GM23338 (cell line): ENCODE measurements at regions not wholly inside any gene's neighbourhood (a gene's known extent, or its start where the extent isn't known, plus 50 kb on each side); places are given as distances from the start of the nearest gene placed in this dataset.

ENCODE experiments used
- ATAC-seq: fragments of 200-7000 bp; cut with Tn5 transposase; 3 replicates; pipeline ENCODE4 v1.9.1; 2020
- DNase-seq: peaks from one replicate; pipeline ENCODE4 v3.0.0-alpha.2; 2015; ENCODE audit warnings: low spot score
- H2AFZ ChIP-seq: fragments of 200-600 bp; sonication (generic); 2 replicates; pipeline ENCODE4 v1.8.0; 2016; ENCODE audit warnings: antibody characterized with exemption, mild to moderate bottlenecking, moderate library complexity
- H3F3A ChIP-seq: fragments of 200-600 bp; sonication (generic); replicated peaks from 2 replicates; pipeline ENCODE4 v1.8.0; 2017; ENCODE audit warnings: antibody characterized with exemption, mixed run types, low read depth
- H3K27ac ChIP-seq: fragments of 200-600 bp; sonication (generic); 2 replicates; pipeline ENCODE4 v1.6.1; 2016; ENCODE audit warnings: low read depth
- H3K27me3 ChIP-seq: fragments of 200-600 bp; sonication (generic); 2 replicates; pipeline ENCODE4 v1.8.0; 2016; ENCODE audit warnings: mild to moderate bottlenecking, mixed run types, moderate library complexity; ENCODE audit not compliant: insufficient read depth
- H3K36me3 ChIP-seq: fragments of 200-600 bp; sonication (generic); 2 replicates; pipeline ENCODE4 v1.8.0; 2016; ENCODE audit warnings: mild to moderate bottlenecking; ENCODE audit not compliant: insufficient read depth
- H3K4me1 ChIP-seq: fragments of 200-600 bp; sonication (generic); 2 replicates; pipeline ENCODE4 v1.8.0; 2016; ENCODE audit warnings: mild to moderate bottlenecking, moderate library complexity; ENCODE audit not compliant: insufficient read depth
- H3K4me2 ChIP-seq: fragments of 200-600 bp; sonication (generic); 2 replicates; pipeline ENCODE4 v1.7.1; 2017; ENCODE audit warnings: mixed run types
- H3K4me3 ChIP-seq: fragments of 200-600 bp; sonication (generic); 2 replicates; pipeline ENCODE4 v1.6.1; 2016; ENCODE audit warnings: mixed run types
- H3K79me2 ChIP-seq: fragments of 200-600 bp; sonication (generic); replicated peaks from 2 replicates; pipeline ENCODE4 v1.8.0; 2017; ENCODE audit warnings: mild to moderate bottlenecking; ENCODE audit not compliant: insufficient read depth
- H3K9me2 ChIP-seq: fragments of 200-600 bp; sonication (generic); 2 replicates; pipeline ENCODE4 v1.8.0; 2017; ENCODE audit not compliant: insufficient read depth
- H4K20me1 ChIP-seq: fragments of 200-600 bp; sonication (generic); replicated peaks from 2 replicates; pipeline ENCODE4 v1.8.0; 2017; ENCODE audit warnings: mild to moderate bottlenecking; ENCODE audit not compliant: insufficient read depth
- H3K27ac Mint-ChIP-seq: 2 replicates; pipeline ENCODE4 v1.8.0; 2020; ENCODE audit warnings: inconsistent platforms, mild to moderate bottlenecking, moderate library complexity, mixed read lengths
- H3K27me3 Mint-ChIP-seq: 3 replicates; pipeline ENCODE4 v1.8.0; 2022; ENCODE audit warnings: low read depth, mild to moderate bottlenecking, moderate library complexity, mixed read lengths, inconsistent platforms; ENCODE audit not compliant: insufficient read depth, poor library complexity
- H3K36me3 Mint-ChIP-seq: 3 replicates; pipeline ENCODE4 v1.8.0; 2021; ENCODE audit warnings: low read depth, mild to moderate bottlenecking, inconsistent platforms, moderate library complexity, mixed read lengths
- H3K4me1 Mint-ChIP-seq: 3 replicates; pipeline ENCODE4 v1.8.0; 2020; ENCODE audit warnings: mild to moderate bottlenecking, inconsistent platforms, mixed read lengths
- H3K4me3 Mint-ChIP-seq: 3 replicates; pipeline ENCODE4 v1.8.0; 2021; ENCODE audit warnings: moderate library complexity, mild to moderate bottlenecking, inconsistent platforms, mixed read lengths
- H3K9me3 Mint-ChIP-seq: 3 replicates; pipeline ENCODE4 v1.8.0; 2020; ENCODE audit warnings: moderate library complexity, mild to moderate bottlenecking, inconsistent platforms, mixed read lengths
- CREB1 ChIP-seq: fragments of 250-450 bp; sonication (Bioruptor Pico); IDR thresholded peaks from 2 replicates; pipeline ENCODE4 v1.5.0; 2020; ENCODE audit warnings: low read depth, mild to moderate bottlenecking, moderate library complexity
- CTCF ChIP-seq, 2 experiments: fragments of 200-600 bp in 1 of 2; sonication (generic) in 1 of 2; conservative IDR thresholded peaks; 2 replicates each; pipeline versions ENCODE4 v1.5.1 to v1.6.1; 2016 to 2017; ENCODE audit warnings: antibody characterized with exemption in 2 of 2, low read depth in 2 of 2, mild to moderate bottlenecking in 2 of 2, moderate library complexity in 1 of 2
- ETS1 ChIP-seq: IDR thresholded peaks from 2 replicates; pipeline ENCODE4 v1.6.1; 2016; ENCODE audit warnings: antibody characterized with exemption
- EZH2 ChIP-seq: fragments of 200-600 bp; sonication (generic); IDR thresholded peaks from one replicate; pipeline ENCODE4 v1.8.0; 2017; ENCODE audit warnings: antibody characterized with exemption, mild to moderate bottlenecking, low read depth; ENCODE audit not compliant: unreplicated experiment
- EZH2phosphoT487 ChIP-seq: fragments of 200-600 bp; sonication (generic); IDR thresholded peaks from one replicate; pipeline ENCODE4 v1.8.1; 2018; ENCODE audit warnings: antibody characterized with exemption; ENCODE audit not compliant: unreplicated experiment
- JUNB ChIP-seq: IDR thresholded peaks from one replicate; pipeline ENCODE4 v1.6.1; 2016; ENCODE audit warnings: antibody characterized with exemption; ENCODE audit not compliant: unreplicated experiment
- NANOG ChIP-seq: IDR thresholded peaks from 2 replicates; pipeline ENCODE4 v1.6.1; 2016; ENCODE audit warnings: antibody characterized with exemption, borderline replicate concordance
- POLR2AphosphoS5 ChIP-seq: IDR thresholded peaks from 2 replicates; pipeline ENCODE4 v1.6.1; 2016; ENCODE audit warnings: antibody characterized with exemption, low read depth
- STAT1 ChIP-seq: IDR thresholded peaks from one replicate; pipeline ENCODE4 v1.6.1; 2016; ENCODE audit warnings: antibody characterized with exemption; ENCODE audit not compliant: unreplicated experiment
- ZNF114 ChIP-seq: fragments of 250-450 bp; sonication (Bioruptor Pico); IDR thresholded peaks from 2 replicates; pipeline ENCODE4 v1.5.0; 2020; ENCODE audit warnings: mild to moderate bottlenecking, moderate library complexity
- ZNF331 ChIP-seq: fragments of 250-450 bp; sonication (Bioruptor Pico); IDR thresholded peaks from 2 replicates; pipeline ENCODE4 v1.5.0; 2020; ENCODE audit warnings: low read depth, mild to moderate bottlenecking, moderate library complexity
- TF ChIP-seq, protein P1 (sequence below): IDR thresholded peaks from one replicate; pipeline ENCODE4 v1.6.1; 2018; ENCODE audit warnings: antibody characterized with exemption; ENCODE audit not compliant: unreplicated experiment
- TF ChIP-seq, protein P2 (sequence below): fragments of 250-450 bp; sonication (Bioruptor Pico); IDR thresholded peaks from 2 replicates; pipeline ENCODE4 v1.5.0; 2020; ENCODE audit warnings: mild to moderate bottlenecking, moderate library complexity

GRCh38 chrX:124829930-124830329 lies 483.6 kb downstream of the SH2D1A start:
- peaks cover 7% of the 10 kb centered on the region; the same call in 1 of the 2 replicates for H3K4me1 ChIP-seq
- H3K27ac ChIP-seq: no peak overlapping the region
- H3K4me3 ChIP-seq: no peak overlapping the region
- H3K9me2 ChIP-seq: no peaks in the 10 kb centered on the region
- no peaks in the 10 kb centered on the region for H3K36me3 ChIP-seq
- no peak for DNase-seq
- no peak for ATAC-seq
- no peaks in the 10 kb centered on the region for H3F3A ChIP-seq
- Mint-ChIP-seq H3K36me3 (no peaks in the 10 kb centered on the region), H3K4me1 (peaks cover 17% of the 10 kb centered on the region), H3K27ac (no peak overlapping the region; the same call in 1 of the 2 replicates), H3K4me3 (no peak overlapping the region), H3K9me3 (no peaks in the 10 kb centered on the region), H3K27me3 (no peaks in the 10 kb centered on the region)
- no peak overlapping the region for H2AFZ ChIP-seq
- H3K79me2 ChIP-seq: no peaks in the 10 kb centered on the region
- TF ChIP-seq EZH2: no peak
- TF ChIP-seq NANOG: no peak
- TF ChIP-seq POLR2AphosphoS5: no peak
- no peak for TF ChIP-seq EZH2phosphoT487
- TF ChIP-seq, protein P1, sequence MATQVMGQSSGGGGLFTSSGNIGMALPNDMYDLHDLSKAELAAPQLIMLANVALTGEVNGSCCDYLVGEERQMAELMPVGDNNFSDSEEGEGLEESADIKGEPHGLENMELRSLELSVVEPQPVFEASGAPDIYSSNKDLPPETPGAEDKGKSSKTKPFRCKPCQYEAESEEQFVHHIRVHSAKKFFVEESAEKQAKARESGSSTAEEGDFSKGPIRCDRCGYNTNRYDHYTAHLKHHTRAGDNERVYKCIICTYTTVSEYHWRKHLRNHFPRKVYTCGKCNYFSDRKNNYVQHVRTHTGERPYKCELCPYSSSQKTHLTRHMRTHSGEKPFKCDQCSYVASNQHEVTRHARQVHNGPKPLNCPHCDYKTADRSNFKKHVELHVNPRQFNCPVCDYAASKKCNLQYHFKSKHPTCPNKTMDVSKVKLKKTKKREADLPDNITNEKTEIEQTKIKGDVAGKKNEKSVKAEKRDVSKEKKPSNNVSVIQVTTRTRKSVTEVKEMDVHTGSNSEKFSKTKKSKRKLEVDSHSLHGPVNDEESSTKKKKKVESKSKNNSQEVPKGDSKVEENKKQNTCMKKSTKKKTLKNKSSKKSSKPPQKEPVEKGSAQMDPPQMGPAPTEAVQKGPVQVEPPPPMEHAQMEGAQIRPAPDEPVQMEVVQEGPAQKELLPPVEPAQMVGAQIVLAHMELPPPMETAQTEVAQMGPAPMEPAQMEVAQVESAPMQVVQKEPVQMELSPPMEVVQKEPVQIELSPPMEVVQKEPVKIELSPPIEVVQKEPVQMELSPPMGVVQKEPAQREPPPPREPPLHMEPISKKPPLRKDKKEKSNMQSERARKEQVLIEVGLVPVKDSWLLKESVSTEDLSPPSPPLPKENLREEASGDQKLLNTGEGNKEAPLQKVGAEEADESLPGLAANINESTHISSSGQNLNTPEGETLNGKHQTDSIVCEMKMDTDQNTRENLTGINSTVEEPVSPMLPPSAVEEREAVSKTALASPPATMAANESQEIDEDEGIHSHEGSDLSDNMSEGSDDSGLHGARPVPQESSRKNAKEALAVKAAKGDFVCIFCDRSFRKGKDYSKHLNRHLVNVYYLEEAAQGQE: no peak
- no peak for TF ChIP-seq CREB1 (CRISPR knock-in tag)
- TF ChIP-seq, protein P2, sequence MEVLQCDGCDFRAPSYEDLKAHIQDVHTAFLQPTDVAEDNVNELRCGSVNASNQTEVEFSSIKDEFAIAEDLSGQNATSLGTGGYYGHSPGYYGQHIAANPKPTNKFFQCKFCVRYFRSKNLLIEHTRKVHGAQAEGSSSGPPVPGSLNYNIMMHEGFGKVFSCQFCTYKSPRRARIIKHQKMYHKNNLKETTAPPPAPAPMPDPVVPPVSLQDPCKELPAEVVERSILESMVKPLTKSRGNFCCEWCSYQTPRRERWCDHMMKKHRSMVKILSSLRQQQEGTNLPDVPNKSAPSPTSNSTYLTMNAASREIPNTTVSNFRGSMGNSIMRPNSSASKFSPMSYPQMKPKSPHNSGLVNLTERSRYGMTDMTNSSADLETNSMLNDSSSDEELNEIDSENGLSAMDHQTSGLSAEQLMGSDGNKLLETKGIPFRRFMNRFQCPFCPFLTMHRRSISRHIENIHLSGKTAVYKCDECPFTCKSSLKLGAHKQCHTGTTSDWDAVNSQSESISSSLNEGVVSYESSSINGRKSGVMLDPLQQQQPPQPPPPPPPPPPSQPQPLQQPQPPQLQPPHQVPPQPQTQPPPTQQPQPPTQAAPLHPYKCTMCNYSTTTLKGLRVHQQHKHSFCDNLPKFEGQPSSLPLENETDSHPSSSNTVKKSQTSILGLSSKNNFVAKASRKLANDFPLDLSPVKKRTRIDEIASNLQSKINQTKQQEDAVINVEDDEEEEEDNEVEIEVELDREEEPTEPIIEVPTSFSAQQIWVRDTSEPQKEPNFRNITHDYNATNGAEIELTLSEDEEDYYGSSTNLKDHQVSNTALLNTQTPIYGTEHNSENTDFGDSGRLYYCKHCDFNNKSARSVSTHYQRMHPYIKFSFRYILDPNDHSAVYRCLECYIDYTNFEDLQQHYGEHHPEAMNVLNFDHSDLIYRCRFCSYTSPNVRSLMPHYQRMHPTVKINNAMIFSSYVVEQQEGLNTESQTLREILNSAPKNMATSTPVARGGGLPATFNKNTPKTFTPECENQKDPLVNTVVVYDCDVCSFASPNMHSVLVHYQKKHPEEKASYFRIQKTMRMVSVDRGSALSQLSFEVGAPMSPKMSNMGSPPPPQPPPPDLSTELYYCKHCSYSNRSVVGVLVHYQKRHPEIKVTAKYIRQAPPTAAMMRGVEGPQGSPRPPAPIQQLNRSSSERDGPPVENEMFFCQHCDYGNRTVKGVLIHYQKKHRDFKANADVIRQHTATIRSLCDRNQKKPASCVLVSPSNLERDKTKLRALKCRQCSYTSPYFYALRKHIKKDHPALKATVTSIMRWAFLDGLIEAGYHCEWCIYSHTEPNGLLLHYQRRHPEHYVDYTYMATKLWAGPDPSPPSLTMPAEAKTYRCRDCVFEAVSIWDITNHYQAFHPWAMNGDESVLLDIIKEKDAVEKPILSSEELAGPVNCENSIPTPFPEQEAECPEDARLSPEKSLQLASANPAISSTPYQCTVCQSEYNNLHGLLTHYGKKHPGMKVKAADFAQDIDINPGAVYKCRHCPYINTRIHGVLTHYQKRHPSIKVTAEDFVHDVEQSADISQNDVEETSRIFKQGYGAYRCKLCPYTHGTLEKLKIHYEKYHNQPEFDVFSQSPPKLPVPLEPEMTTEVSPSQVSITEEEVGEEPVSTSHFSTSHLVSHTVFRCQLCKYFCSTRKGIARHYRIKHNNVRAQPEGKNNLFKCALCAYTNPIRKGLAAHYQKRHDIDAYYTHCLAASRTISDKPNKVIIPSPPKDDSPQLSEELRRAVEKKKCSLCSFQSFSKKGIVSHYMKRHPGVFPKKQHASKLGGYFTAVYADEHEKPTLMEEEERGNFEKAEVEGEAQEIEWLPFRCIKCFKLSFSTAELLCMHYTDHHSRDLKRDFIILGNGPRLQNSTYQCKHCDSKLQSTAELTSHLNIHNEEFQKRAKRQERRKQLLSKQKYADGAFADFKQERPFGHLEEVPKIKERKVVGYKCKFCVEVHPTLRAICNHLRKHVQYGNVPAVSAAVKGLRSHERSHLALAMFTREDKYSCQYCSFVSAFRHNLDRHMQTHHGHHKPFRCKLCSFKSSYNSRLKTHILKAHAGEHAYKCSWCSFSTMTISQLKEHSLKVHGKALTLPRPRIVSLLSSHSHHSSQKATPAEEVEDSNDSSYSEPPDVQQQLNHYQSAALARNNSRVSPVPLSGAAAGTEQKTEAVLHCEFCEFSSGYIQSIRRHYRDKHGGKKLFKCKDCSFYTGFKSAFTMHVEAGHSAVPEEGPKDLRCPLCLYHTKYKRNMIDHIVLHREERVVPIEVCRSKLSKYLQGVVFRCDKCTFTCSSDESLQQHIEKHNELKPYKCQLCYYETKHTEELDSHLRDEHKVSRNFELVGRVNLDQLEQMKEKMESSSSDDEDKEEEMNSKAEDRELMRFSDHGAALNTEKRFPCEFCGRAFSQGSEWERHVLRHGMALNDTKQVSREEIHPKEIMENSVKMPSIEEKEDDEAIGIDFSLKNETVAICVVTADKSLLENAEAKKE: no peak
- no peak for TF ChIP-seq ETS1
- TF ChIP-seq JUNB: no peak
- no peak for TF ChIP-seq CTCF (conservative IDR thresholded peaks at IDR 0.05; ENCODE audit: low read depth in 2 of 2)
- TF ChIP-seq ZNF331 (CRISPR knock-in tag): no peak
- TF ChIP-seq STAT1: no peak
- no peak for TF ChIP-seq ZNF114 (CRISPR knock-in tag)
- no peak overlapping the region for H3K4me2 ChIP-seq
- no peaks in the 10 kb centered on the region for H3K27me3 ChIP-seq
- no peaks in the 10 kb centered on the region for H4K20me1 ChIP-seq
